Neural cell (in vitro differentiated cells): ENCODE measurements at regions not wholly inside any gene's neighbourhood (a gene's known extent, or its start where the extent isn't known, plus 50 kb on each side); places are given as distances from the start of the nearest gene placed in this dataset.

ENCODE experiments used
- H2AFZ ChIP-seq: fragments of 200-600, 300-800 bp; sonication (generic), shearing (Covaris generic); 2 replicates; pipeline ENCODE4 v1.6.0; 2014; ENCODE audit warnings: low read depth, mild to moderate bottlenecking, antibody characterized with exemption, low read length, moderate library complexity
- H3F3A ChIP-seq: fragments of 200-600 bp; shearing (Covaris generic); 2 replicates; pipeline ENCODE4 v1.6.1; 2016; ENCODE audit warnings: mild to moderate bottlenecking, moderate library complexity, mixed read lengths, antibody characterized with exemption, low read length; ENCODE audit not compliant: insufficient read depth, poor library complexity, severe bottlenecking
- H3K27ac ChIP-seq: fragments of 200-600, 300-800 bp; sonication (generic), shearing (Covaris generic); 2 replicates; pipeline ENCODE4 v1.5.1; 2014; ENCODE audit warnings: mild to moderate bottlenecking, low read length, moderate library complexity
- H3K27me3 ChIP-seq: fragments of 300-800, 200-600 bp; sonication (generic), shearing (Covaris generic); 2 replicates; pipeline ENCODE4 v1.6.0; 2014; ENCODE audit warnings: mild to moderate bottlenecking, low read depth, low read length, moderate library complexity; ENCODE audit not compliant: insufficient read depth
- H3K36me3 ChIP-seq: fragments of 300-800, 200-600 bp; sonication (generic), shearing (Covaris generic); 2 replicates; pipeline ENCODE4 v1.5.1; 2014; ENCODE audit warnings: mild to moderate bottlenecking, antibody characterized with exemption, low read length, moderate library complexity; ENCODE audit not compliant: insufficient read depth
- H3K4me2 ChIP-seq: fragments of 300-800, 200-600 bp; sonication (generic), shearing (Covaris generic); 2 replicates; pipeline ENCODE4 v1.6.0; 2014; ENCODE audit warnings: mild to moderate bottlenecking, low read length
- H3K4me3 ChIP-seq: fragments of 300-800, 200-600 bp; sonication (generic), shearing (Covaris generic); 2 replicates; pipeline ENCODE4 v1.5.1; 2014; ENCODE audit warnings: mild to moderate bottlenecking, low read length, moderate library complexity
- H3K79me2 ChIP-seq: fragments of 200-600 bp; shearing (Covaris generic); replicated peaks from 2 replicates; pipeline ENCODE4 v1.6.0; 2014; ENCODE audit warnings: mild to moderate bottlenecking, low read length, moderate library complexity; ENCODE audit not compliant: insufficient read depth
- H3K9ac ChIP-seq: fragments of 300-800, 200-600 bp; sonication (generic), shearing (Covaris generic); 2 replicates; pipeline ENCODE4 v1.6.1; 2016; ENCODE audit warnings: mild to moderate bottlenecking, low read length, mixed read lengths
- H3K9me2 ChIP-seq: fragments of 200-600 bp; shearing (Covaris generic); 2 replicates; pipeline ENCODE4 v1.6.1; 2016; ENCODE audit warnings: mild to moderate bottlenecking, low read length, mixed read lengths; ENCODE audit not compliant: insufficient read depth
- H3K9me3 ChIP-seq: fragments of 200-600, 300-800 bp; sonication (generic), shearing (Covaris generic); 2 replicates; pipeline ENCODE4 v1.6.1; 2016; ENCODE audit warnings: mild to moderate bottlenecking, mixed run types, low read length, moderate library complexity, mixed read lengths
- H4K20me1 ChIP-seq: fragments of 200-600 bp; shearing (Covaris generic); 2 replicates; pipeline ENCODE4 v1.6.1; 2016; ENCODE audit warnings: mild to moderate bottlenecking, mixed run types; ENCODE audit not compliant: insufficient read depth
- EP300 ChIP-seq: fragments of 450-650 bp; conservative IDR thresholded peaks from 2 replicates; pipeline ENCODE4 v1.6.1; 2014; ENCODE audit warnings: antibody characterized with exemption, mild to moderate bottlenecking, moderate library complexity; ENCODE audit not compliant: poor library complexity, severe bottlenecking
- EZH2 ChIP-seq: fragments of 200-600, 300-800 bp; shearing (Covaris generic), sonication (generic); IDR thresholded peaks from 2 replicates; pipeline ENCODE4 v1.6.1; 2014; ENCODE audit warnings: antibody characterized with exemption, low read length, borderline replicate concordance, mild to moderate bottlenecking; ENCODE audit not compliant: insufficient read depth, poor library complexity, severe bottlenecking
- MXI1 ChIP-seq: fragments of 450-650 bp; conservative IDR thresholded peaks from 2 replicates; pipeline ENCODE4 v1.6.1; 2014; ENCODE audit warnings: antibody characterized with exemption, mild to moderate bottlenecking; ENCODE audit not compliant: poor library complexity, severe bottlenecking
- POLR2AphosphoS5 ChIP-seq: IDR thresholded peaks from 2 replicates; pipeline ENCODE4 v1.6.1; 2012
- RAD21 ChIP-seq: fragments of 450-650 bp; conservative IDR thresholded peaks from 2 replicates; pipeline ENCODE4 v1.6.1; 2014; ENCODE audit warnings: antibody characterized with exemption, mild to moderate bottlenecking, moderate library complexity
- REST ChIP-seq: IDR thresholded peaks from 2 replicates; pipeline ENCODE4 v1.6.1; 2012; ENCODE audit warnings: borderline replicate concordance
- SMC3 ChIP-seq: fragments of 450-650 bp; conservative IDR thresholded peaks from 2 replicates; pipeline ENCODE4 v1.6.1; 2014; ENCODE audit warnings: antibody characterized with exemption, mild to moderate bottlenecking, moderate library complexity; ENCODE audit not compliant: poor library complexity
- TAF1 ChIP-seq: IDR thresholded peaks from 2 replicates; pipeline ENCODE4 v1.6.1; 2012; ENCODE audit warnings: low read depth
- TF ChIP-seq, protein P1 (sequence below): fragments of 450-650 bp; IDR thresholded peaks from 2 replicates; pipeline ENCODE4 v1.5.1; 2014; ENCODE audit warnings: antibody characterized with exemption, mild to moderate bottlenecking, moderate library complexity; ENCODE audit not compliant: poor library complexity, severe bottlenecking

GRCh38 chr7:15757041-15758000, 70.8 kb upstream of the MEOX2 start:
- no peak overlapping the region for H3K27ac ChIP-seq
- no peaks in the 10 kb centered on the region for H3K79me2 ChIP-seq
- no peaks in the 10 kb centered on the region for H4K20me1 ChIP-seq
- TF ChIP-seq SMC3 (no peak), MXI1 (no peak), EP300 (no peak), REST (no peak), TAF1 (no peak)
- no peaks in the 10 kb centered on the region for H3K9me3 ChIP-seq
- H3K4me3 ChIP-seq: no peak overlapping the region
- no peaks in the 10 kb centered on the region for H3F3A ChIP-seq
- no peaks in the 10 kb centered on the region for H3K27me3 ChIP-seq
- H2AFZ ChIP-seq: no peak overlapping the region
- no peaks in the 10 kb centered on the region for H3K9me2 ChIP-seq
- no peak overlapping the region for H3K9ac ChIP-seq
- no peak overlapping the region for H3K4me2 ChIP-seq
- H3K36me3 ChIP-seq: no peaks in the 10 kb centered on the region

GRCh38 chr7:15755061-15755460, 68.6 kb upstream of the MEOX2 start:
- Histone ChIP-seq H3K27ac (no peak overlapping the region), H3K9me2 (no peaks in the 10 kb centered on the region), H3K27me3 (no peaks in the 10 kb centered on the region), H3F3A (no peaks in the 10 kb centered on the region), H3K36me3 (no peaks in the 10 kb centered on the region), H3K9ac (no peak overlapping the region), H3K79me2 (no peaks in the 10 kb centered on the region), H4K20me1 (no peaks in the 10 kb centered on the region), H3K9me3 (no peaks in the 10 kb centered on the region), H3K4me2 (no peak overlapping the region), H3K4me3 (no peak overlapping the region), H2AFZ (no peak overlapping the region)
- no peak for TF ChIP-seq MXI1
- TF ChIP-seq POLR2AphosphoS5: no peak
- no peak for TF ChIP-seq TAF1
- TF ChIP-seq REST: no peak
- TF ChIP-seq SMC3: no peak
- TF ChIP-seq, protein P1, sequence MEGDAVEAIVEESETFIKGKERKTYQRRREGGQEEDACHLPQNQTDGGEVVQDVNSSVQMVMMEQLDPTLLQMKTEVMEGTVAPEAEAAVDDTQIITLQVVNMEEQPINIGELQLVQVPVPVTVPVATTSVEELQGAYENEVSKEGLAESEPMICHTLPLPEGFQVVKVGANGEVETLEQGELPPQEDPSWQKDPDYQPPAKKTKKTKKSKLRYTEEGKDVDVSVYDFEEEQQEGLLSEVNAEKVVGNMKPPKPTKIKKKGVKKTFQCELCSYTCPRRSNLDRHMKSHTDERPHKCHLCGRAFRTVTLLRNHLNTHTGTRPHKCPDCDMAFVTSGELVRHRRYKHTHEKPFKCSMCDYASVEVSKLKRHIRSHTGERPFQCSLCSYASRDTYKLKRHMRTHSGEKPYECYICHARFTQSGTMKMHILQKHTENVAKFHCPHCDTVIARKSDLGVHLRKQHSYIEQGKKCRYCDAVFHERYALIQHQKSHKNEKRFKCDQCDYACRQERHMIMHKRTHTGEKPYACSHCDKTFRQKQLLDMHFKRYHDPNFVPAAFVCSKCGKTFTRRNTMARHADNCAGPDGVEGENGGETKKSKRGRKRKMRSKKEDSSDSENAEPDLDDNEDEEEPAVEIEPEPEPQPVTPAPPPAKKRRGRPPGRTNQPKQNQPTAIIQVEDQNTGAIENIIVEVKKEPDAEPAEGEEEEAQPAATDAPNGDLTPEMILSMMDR: no peak
- no peak for TF ChIP-seq RAD21
- no peak for TF ChIP-seq EP300
- no peak for TF ChIP-seq EZH2
